NCI-H2107 (cell line): ENCODE measurements at regions not wholly inside any gene's neighbourhood (a gene's known extent, or its start where the extent isn't known, plus 50 kb on each side); places are given as distances from the start of the nearest gene placed in this dataset.
"Not testable (repeated sequence)": the region's sequence is repeated elsewhere in the genome, so short reads cannot be mapped to it uniquely, and the experiment has no call there.

Experiments
- DNase-seq: peaks from one replicate; lab custom pipeline; 2025; lab: John Stamatoyannopoulos, UW

GRCh38 chr6:125354649-125355048 is 52.9 kb upstream of the HDDC2 start:
- DNase-seq: no peak

- DNase-seq: no peak
Measured at GRCh38 chr6:125356884-125357283, 55.1 kb upstream of the HDDC2 start.

GRCh38 chr6:125357515-125358256 is 55.9 kb upstream of the HDDC2 start:
- no peak for DNase-seq

- DNase-seq: no peak
Measured at GRCh38 chr6:125358898-125359297, 57.1 kb upstream of the HDDC2 start.

GRCh38 chr6:125361868-125362267 is 60.1 kb upstream of the HDDC2 start:
- DNase-seq: no peak

GRCh38 chr6:125363039-125363823 is 61.5 kb upstream of the HDDC2 start:
- no peak for DNase-seq

- DNase-seq: no peak
Measured at GRCh38 chr6:125363824-125364165, 62.0 kb upstream of the HDDC2 start.

- DNase-seq: no peak
Measured at GRCh38 chr6:125365230-125365629, 63.5 kb upstream of the HDDC2 start.

- no peak for DNase-seq
Measured at GRCh38 chr6:125367036-125367782, 65.4 kb upstream of the HDDC2 start.

GRCh38 chr6:125370343-125370742 is 68.6 kb upstream of the HDDC2 start:
- no peak for DNase-seq

GRCh38 chr6:125375013-125375412 is 73.2 kb upstream of the HDDC2 start:
- no peak for DNase-seq

GRCh38 chr6:125375821-125376220 is 74.1 kb upstream of the HDDC2 start:
- DNase-seq: no peak

GRCh38 chr6:125377621-125378020 is 75.9 kb upstream of the HDDC2 start:
- DNase-seq: no peak

GRCh38 chr6:125379174-125379573 is 77.4 kb upstream of the HDDC2 start:
- no peak for DNase-seq

- DNase-seq: no peak
Measured at GRCh38 chr6:125380474-125380873, 78.7 kb upstream of the HDDC2 start.

GRCh38 chr6:125386337-125386736 is 84.6 kb upstream of the HDDC2 start:
- DNase-seq: not testable (repeated sequence)

- DNase-seq: no peak
Measured at GRCh38 chr6:125392682-125393081, 90.9 kb upstream of the HDDC2 start.

- no peak for DNase-seq
Measured at GRCh38 chr6:125393449-125393858, 91.7 kb upstream of the HDDC2 start.

- DNase-seq: no peak
Measured at GRCh38 chr6:125406741-125407140, 105.0 kb upstream of the HDDC2 start.

GRCh38 chr6:125414507-125414906 is 112.7 kb upstream of the HDDC2 start:
- DNase-seq: no peak

GRCh38 chr6:125415913-125416312 is 114.1 kb upstream of the HDDC2 start:
- DNase-seq: no peak

- no peak for DNase-seq
Measured at GRCh38 chr6:125421836-125422235, 120.1 kb upstream of the HDDC2 start.

GRCh38 chr6:125423047-125423446 is 121.3 kb upstream of the HDDC2 start:
- no peak for DNase-seq
